Mucosa of descending colon (tissue), 3 donors: ENCODE measurements at regions not wholly inside any gene's neighbourhood (a gene's known extent, or its start where the extent isn't known, plus 50 kb on each side); places are given as distances from the start of the nearest gene placed in this dataset.

Experiments
- ATAC-seq: fragments of 200-7000 bp; cut with Tn5 transposase; one replicate; pipeline ENCODE4 v1.9.1; 2020; ENCODE audit warnings: mild to moderate bottlenecking, moderate library complexity
- DNase-seq, 3 donors: peaks; one replicate each; pipeline ENCODE4 v3.0.0-alpha.2; 2020
- H3K36me3 ChIP-seq: fragments of 200-600 bp; one replicate; pipeline ENCODE4 v1.8.0; 2021; ENCODE audit warnings: low read depth, mild to moderate bottlenecking
- H3K4me1 ChIP-seq: fragments of 200-600 bp; one replicate; pipeline ENCODE4 v1.8.0; 2021; ENCODE audit warnings: low read depth, mild to moderate bottlenecking
- H3K4me3 ChIP-seq: fragments of 200-600 bp; one replicate; pipeline ENCODE4 v1.8.0; 2021; ENCODE audit warnings: mild to moderate bottlenecking
- H3K9me3 ChIP-seq: fragments of 200-600 bp; one replicate; pipeline ENCODE4 v1.8.0; 2021; ENCODE audit warnings: mild to moderate bottlenecking
- CTCF ChIP-seq: fragments of 200-600 bp; IDR thresholded peaks from one replicate; pipeline ENCODE4 v1.8.0; 2022; ENCODE audit warnings: antibody characterized with exemption, mild to moderate bottlenecking
- intact Hi-C, 2 donors: fragments of 100-400 bp; cut with DNase I in 1 of 2; cut with micrococcal nuclease in 1 of 2; formaldehyde crosslinking; loops; one replicate each; pipeline versions ENCODE4 v1.11.0 to v1.11.1; 2022; cut with DNase I, micrococcal nuclease
- donor health status: DM: no; HTN: no; CAD: no; lungs with moderate emphysema.
- donor health status: DM: no; HTN: no; CAD: no.
- donor health status: DM: no; HTN: yes; CAD: no.

- DNase-seq (no peak), ATAC-seq (no peak)
- Histone ChIP-seq H3K4me1 (no peaks in the 10 kb centered on the region), H3K9me3 (no peaks in the 10 kb centered on the region), H3K4me3 (no peak overlapping the region), H3K36me3 (no peaks in the 10 kb centered on the region)
- no peak for TF ChIP-seq CTCF
- intact Hi-C loops = no loop called here
Observed at GRCh38 chrX:75673468-75673867, 111.6 kb downstream of the MAGEE2 start.

GRCh38 chrX:75655627-75656026 is 129.4 kb downstream of the MAGEE2 start:
- no peak overlapping the region for H3K4me3 ChIP-seq
- DNase-seq (no peak), ATAC-seq (no peak)
- no peaks in the 10 kb centered on the region for H3K9me3 ChIP-seq
- intact Hi-C loops = no loop called here
- TF ChIP-seq CTCF = no peak
- H3K36me3 ChIP-seq = no peaks in the 10 kb centered on the region
- H3K4me1 ChIP-seq = no peaks in the 10 kb centered on the region

- DNase-seq (no peak), ATAC-seq (no peak)
- H3K4me3 ChIP-seq = no peak overlapping the region
- no peak for TF ChIP-seq CTCF
- intact Hi-C loops = no loop called here
- H3K4me1 ChIP-seq = no peaks in the 10 kb centered on the region
- peaks cover 10% of the 10 kb centered on the region for H3K9me3 ChIP-seq
- H3K36me3 ChIP-seq = no peaks in the 10 kb centered on the region
Observed at GRCh38 chrX:75649829-75650228, 127.0 kb upstream of the ZDHHC15 start.

GRCh38 chrX:75648803-75649588 is 126.2 kb upstream of the ZDHHC15 start:
- Histone ChIP-seq H3K4me1 (no peaks in the 10 kb centered on the region), H3K4me3 (no peak overlapping the region), H3K36me3 (no peaks in the 10 kb centered on the region), H3K9me3 (peaks cover 10% of the 10 kb centered on the region)
- ATAC-seq (no peak), DNase-seq (no peak)
- TF ChIP-seq CTCF = no peak
- intact Hi-C loops = no loop called here

- DNase-seq = no peak
- intact Hi-C loops = no loop called here
- Histone ChIP-seq H3K9me3 (peaks cover 11% of the 10 kb centered on the region), H3K36me3 (no peaks in the 10 kb centered on the region), H3K4me1 (no peaks in the 10 kb centered on the region), H3K4me3 (no peak overlapping the region)
- no peak for ATAC-seq
- TF ChIP-seq CTCF = no peak
Observed at GRCh38 chrX:75642811-75643361, 120.0 kb upstream of the ZDHHC15 start.
